ENCODE measurements at regions not wholly inside any gene's neighbourhood (a gene's known extent, or its start where the extent isn't known, plus 50 kb on each side); places are given as distances from the start of the nearest gene placed in this dataset.

- no peak for DNase-seq
Observed at GRCh38 chr16:54548281-54548680, 261.7 kb upstream of the IRX3 start.

GRCh38 chr16:54547052-54547451, 260.5 kb upstream of the IRX3 start:
- no peak for DNase-seq

GRCh38 chr16:54546521-54546920, 259.9 kb upstream of the IRX3 start:
- DNase-seq: no peak

- DNase-seq: no peak
Observed at GRCh38 chr16:54545854-54546511, 259.4 kb upstream of the IRX3 start.

GRCh38 chr16:54544553-54545180, 258.1 kb upstream of the IRX3 start:
- DNase-seq: no peak

- DNase-seq: no peak
Observed at GRCh38 chr16:54542805-54543505, 256.4 kb upstream of the IRX3 start.

- no peak for DNase-seq
Observed at GRCh38 chr16:54540525-54541180, 254.1 kb upstream of the IRX3 start.

GRCh38 chr16:54538276-54538675, 251.7 kb upstream of the IRX3 start:
- DNase-seq: no peak

- no peak for DNase-seq
Observed at GRCh38 chr16:54533856-54534490, 247.4 kb upstream of the IRX3 start.

- no peak for DNase-seq
Observed at GRCh38 chr16:54526916-54527315, 240.3 kb upstream of the IRX3 start.

- no peak for DNase-seq
Observed at GRCh38 chr16:54526087-54526486, 239.5 kb upstream of the IRX3 start.

- no peak for DNase-seq
Observed at GRCh38 chr16:54525104-54525503, 238.5 kb upstream of the IRX3 start.

GRCh38 chr16:54522584-54522983, 236.0 kb upstream of the IRX3 start:
- DNase-seq: no peak

GRCh38 chr16:54521327-54521726, 234.7 kb upstream of the IRX3 start:
- DNase-seq: no peak

GRCh38 chr16:54519161-54519695, 232.6 kb upstream of the IRX3 start:
- no peak for DNase-seq

GRCh38 chr16:54517181-54517580, 230.6 kb upstream of the IRX3 start:
- DNase-seq: no peak

- no peak for DNase-seq
Observed at GRCh38 chr16:54512467-54512995, 225.9 kb upstream of the IRX3 start.

- no peak for DNase-seq
Observed at GRCh38 chr16:54511222-54511731, 224.7 kb upstream of the IRX3 start.

- no peak for DNase-seq
Observed at GRCh38 chr16:54510685-54511221, 224.2 kb upstream of the IRX3 start.

- no peak for DNase-seq
Observed at GRCh38 chr16:54509456-54509855, 222.9 kb upstream of the IRX3 start.

- no peak for DNase-seq
Observed at GRCh38 chr16:54508351-54508750, 221.8 kb upstream of the IRX3 start.
